ENCODE measurements at regions not wholly inside any gene's neighbourhood (a gene's known extent, or its start where the extent isn't known, plus 50 kb on each side); places are given as distances from the start of the nearest gene placed in this dataset.

GRCh38 chr4:17057035-17057434 is 158.6 kb upstream of the LDB2 start:
- TF ChIP-seq, protein P1, sequence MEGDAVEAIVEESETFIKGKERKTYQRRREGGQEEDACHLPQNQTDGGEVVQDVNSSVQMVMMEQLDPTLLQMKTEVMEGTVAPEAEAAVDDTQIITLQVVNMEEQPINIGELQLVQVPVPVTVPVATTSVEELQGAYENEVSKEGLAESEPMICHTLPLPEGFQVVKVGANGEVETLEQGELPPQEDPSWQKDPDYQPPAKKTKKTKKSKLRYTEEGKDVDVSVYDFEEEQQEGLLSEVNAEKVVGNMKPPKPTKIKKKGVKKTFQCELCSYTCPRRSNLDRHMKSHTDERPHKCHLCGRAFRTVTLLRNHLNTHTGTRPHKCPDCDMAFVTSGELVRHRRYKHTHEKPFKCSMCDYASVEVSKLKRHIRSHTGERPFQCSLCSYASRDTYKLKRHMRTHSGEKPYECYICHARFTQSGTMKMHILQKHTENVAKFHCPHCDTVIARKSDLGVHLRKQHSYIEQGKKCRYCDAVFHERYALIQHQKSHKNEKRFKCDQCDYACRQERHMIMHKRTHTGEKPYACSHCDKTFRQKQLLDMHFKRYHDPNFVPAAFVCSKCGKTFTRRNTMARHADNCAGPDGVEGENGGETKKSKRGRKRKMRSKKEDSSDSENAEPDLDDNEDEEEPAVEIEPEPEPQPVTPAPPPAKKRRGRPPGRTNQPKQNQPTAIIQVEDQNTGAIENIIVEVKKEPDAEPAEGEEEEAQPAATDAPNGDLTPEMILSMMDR (conservative IDR thresholded peaks at IDR 0.05 in 1 of 2, IDR thresholded peaks at IDR 0.05 in 1 of 2; ENCODE audit: extremely low read depth in 1 of 2, insufficient read depth in 1 of 2, low read depth in 1 of 2, low read length in 2 of 2): no peak
- no peak for TF ChIP-seq EZH2 (IDR thresholded peaks at IDR 0.05; ENCODE audit: borderline replicate concordance, low read length)

Measured in mammary epithelial cell (primary cell).